Aorta (tissue), 5 donors: ENCODE measurements at regions not wholly inside any gene's neighbourhood (a gene's known extent, or its start where the extent isn't known, plus 50 kb on each side); places are given as distances from the start of the nearest gene placed in this dataset.

ENCODE experiments used
- ATAC-seq: fragments of 200-7000 bp; cut with Tn5 transposase; one replicate; pipeline ENCODE4 v1.9.1; 2022; ENCODE audit warnings: moderate library complexity; ENCODE audit not compliant: low FRiP score
- DNase-seq, 2 donors: peaks; one replicate each; pipeline ENCODE4 v3.0.0-alpha.2; 2020
- H3K27ac ChIP-seq, 2 donors: one replicate each; pipeline ENCODE4 v1.5.1; 2013; ENCODE audit warnings: low read length in 2 of 2, mild to moderate bottlenecking in 2 of 2, moderate library complexity in 2 of 2, control low read depth in 1 of 2, inconsistent platforms in 1 of 2, low read depth in 1 of 2
- H3K27me3 ChIP-seq, 2 donors: one replicate each; pipeline ENCODE4 v1.6.1; 2013; ENCODE audit warnings: control low read depth in 1 of 2, low read length in 1 of 2, mild to moderate bottlenecking in 1 of 2, moderate library complexity in 1 of 2; ENCODE audit not compliant: insufficient read depth in 2 of 2, control insufficient read depth in 1 of 2
- H3K36me3 ChIP-seq, 2 donors: one replicate each; pipeline ENCODE4 v1.6.1; 2013; ENCODE audit warnings: control low read depth in 1 of 2, low read length in 1 of 2, mild to moderate bottlenecking in 1 of 2; ENCODE audit not compliant: insufficient read depth in 2 of 2, control insufficient read depth in 1 of 2
- H3K4me1 ChIP-seq, 2 donors: one replicate each; pipeline ENCODE4 v1.6.1; 2013; ENCODE audit warnings: low read length in 2 of 2, control low read depth in 1 of 2, mild to moderate bottlenecking in 1 of 2, moderate library complexity in 1 of 2; ENCODE audit not compliant: insufficient read depth in 2 of 2, control insufficient read depth in 1 of 2
- H3K4me3 ChIP-seq, 2 donors: one replicate each; pipeline ENCODE4 v1.5.1; 2013; ENCODE audit warnings: low read length in 2 of 2, control low read depth in 1 of 2, mild to moderate bottlenecking in 1 of 2
- H3K9me3 ChIP-seq: one replicate; pipeline ENCODE4 v1.6.1; 2013; ENCODE audit warnings: mild to moderate bottlenecking, low read length; ENCODE audit not compliant: control insufficient read depth
- WGBS, 2 donors: extraction: QIAGEN DNeasy Blood & Tissue Kit; methylation state at CpG; one replicate each; pipeline ENCODE4 v1.1.7; 2013; 5-methylcytosine and 5-hydroxymethylcytosine counted together
- intact Hi-C, 2 donors: fragments of 100-400 bp; cut with DNase I; formaldehyde crosslinking; loops; one replicate each; pipeline versions ENCODE4 v1.14.2 to v1.15.0; 2022
- donor health status: healthy with polysubstance abuse.
- donor health status: Bipolar disorder and iron deficiency.
- donor health status: DM: no; HTN: no; CAD: no.
- donor health status: DM: no; HTN: no; CAD: no.
- donor health status: DM: yes; HTN: yes; CAD: no.

DNA sequence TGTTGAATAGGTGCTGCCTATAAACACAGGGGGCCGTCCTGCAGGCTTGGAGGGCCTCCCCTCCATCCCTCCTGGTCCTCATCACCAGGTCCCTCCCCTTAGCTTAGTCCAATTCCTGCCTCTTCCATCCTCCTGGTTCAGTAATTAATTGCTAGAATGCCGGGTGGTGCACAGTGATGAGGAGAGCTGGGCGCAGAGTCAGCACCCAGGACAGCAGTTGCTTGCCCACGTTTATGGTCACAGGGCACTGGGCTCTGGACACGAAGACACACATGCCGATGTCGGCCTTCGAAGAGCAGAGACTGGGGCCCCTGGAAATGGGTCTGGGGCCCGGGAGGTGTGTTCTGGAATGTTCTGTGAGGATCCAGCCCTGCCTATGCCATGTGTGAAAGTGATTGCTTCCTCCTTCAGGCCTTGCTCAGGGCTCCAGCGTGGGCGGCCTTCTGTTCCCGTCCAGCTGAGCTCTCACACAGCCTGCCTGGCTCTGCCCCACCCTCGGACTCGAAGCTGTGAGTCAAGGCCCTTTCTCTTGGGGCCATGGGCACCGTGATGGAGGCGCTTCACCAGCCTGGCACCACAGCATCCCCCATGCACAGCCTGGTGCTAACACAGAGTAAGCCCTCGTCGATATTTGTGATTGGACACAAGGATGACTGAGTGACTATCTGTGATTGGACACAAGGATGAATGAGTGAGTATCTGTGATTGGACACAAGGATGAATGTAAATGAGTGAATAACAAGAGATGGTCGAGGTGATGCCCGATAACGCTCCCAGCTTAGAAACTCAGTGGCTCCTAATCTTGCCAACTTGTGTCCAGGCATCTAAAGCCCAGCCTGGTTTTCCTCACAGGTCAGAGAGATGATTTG is 884.7 kb downstream of the BRD1 start:
- Histone ChIP-seq H3K4me1 (no peaks in the 10 kb centered on the region), H3K9me3 (no peaks in the 10 kb centered on the region), H3K27ac (no peak overlapping the region), H3K4me3 (no peak overlapping the region), H3K36me3 (no peaks in the 10 kb centered on the region), H3K27me3 (no peaks in the 10 kb centered on the region)
- ATAC-seq (no peak), DNase-seq (peak in 1 of 2 donors; percentile 54)
- intact Hi-C loops = loop anchor here in 1 of 2 donors (5.0 to 10.0 kb wide), 3 partner anchors 84 to 368 kb away; no protein-coding TSS in a partner anchor
- 60 to 65% methylated on average over 21 of the region's 21 CpGs for WGBS, 2 donors

GRCh38 chr22:48941903-48942575 is 885.6 kb downstream of the BRD1 start:
- DNase-seq = peak in 1 of 2 donors; percentile 43
- H3K4me3 ChIP-seq = no peak overlapping the region

GRCh38 chr22:48941033-48941902 is 886.4 kb downstream of the BRD1 start:
- Histone ChIP-seq H3K36me3 (no peaks in the 10 kb centered on the region), H3K27me3 (no peaks in the 10 kb centered on the region), H3K4me3 (no peak overlapping the region), H3K27ac (no peak overlapping the region), H3K9me3 (peaks cover 2% of the 10 kb centered on the region), H3K4me1 (no peaks in the 10 kb centered on the region)
- WGBS, 2 donors = 81 to 91% methylated on average over 22 to 23 of the region's 23 CpGs
- intact Hi-C loops = loop anchor here in 1 of 2 donors (5.0 to 10.0 kb wide), 3 partner anchors 86 to 366 kb away; no protein-coding TSS in a partner anchor
- DNase-seq (peak in 1 of 2 donors; percentile 65), ATAC-seq (no peak)

More at GRCh38 chr22:48941903-48942575, 885.6 kb downstream of the BRD1 start:
- Histone ChIP-seq H3K4me1 (no peaks in the 10 kb centered on the region), H3K36me3 (no peaks in the 10 kb centered on the region), H3K27me3 (no peaks in the 10 kb centered on the region), H3K9me3 (no peaks in the 10 kb centered on the region), H3K27ac (no peak overlapping the region)
- intact Hi-C loops = loop anchor here in 1 of 2 donors (5.0 to 10.0 kb wide), 3 partner anchors 85 to 367 kb away; no protein-coding TSS in a partner anchor
- no peak for ATAC-seq
- WGBS, 2 donors = 87 to 88% methylated on average over 12 of the region's 12 CpGs

- Histone ChIP-seq H3K4me3 (no peak overlapping the region), H3K4me1 (no peaks in the 10 kb centered on the region), H3K27me3 (no peaks in the 10 kb centered on the region), H3K36me3 (no peaks in the 10 kb centered on the region), H3K27ac (no peak overlapping the region), H3K9me3 (peaks cover 2% of the 10 kb centered on the region)
- 89 to 92% methylated on average over 20 of the region's 20 CpGs for WGBS, 2 donors
- DNase-seq (peak in 1 of 2 donors; percentile 33), ATAC-seq (no peak)
- intact Hi-C loops = loop anchor here in 1 of 2 donors (5.0 to 10.0 kb wide), 3 partner anchors 87 to 366 kb away; no protein-coding TSS in a partner anchor
These were observed 887.2 kb downstream of the BRD1 start for GRCh38 chr22:48940266-48941032.

GRCh38 chr22:48939441-48940265 is 888.0 kb downstream of the BRD1 start:
- no peak overlapping the region for H3K27ac ChIP-seq
- no peaks in the 10 kb centered on the region for H3K4me1 ChIP-seq
- DNase-seq = peak in 1 of 2 donors; percentile 50
- ATAC-seq = no peak
- H3K9me3 ChIP-seq = peaks cover 2% of the 10 kb centered on the region
- H3K4me3 ChIP-seq = no peak overlapping the region
- intact Hi-C loops = loop anchor here in 1 of 2 donors (5.0 to 10.0 kb wide), 3 partner anchors 88 to 365 kb away; no protein-coding TSS in a partner anchor
- H3K36me3 ChIP-seq = no peaks in the 10 kb centered on the region
- WGBS, 2 donors = 83 to 93% methylated on average over 30 to 31 of the region's 31 CpGs
- no peaks in the 10 kb centered on the region for H3K27me3 ChIP-seq

GRCh38 chr22:48938741-48939140 is 888.9 kb downstream of the BRD1 start:
- Histone ChIP-seq H3K27ac (no peak overlapping the region), H3K4me3 (no peak overlapping the region), H3K27me3 (no peaks in the 10 kb centered on the region), H3K36me3 (no peaks in the 10 kb centered on the region), H3K4me1 (no peaks in the 10 kb centered on the region), H3K9me3 (peaks cover 2% of the 10 kb centered on the region)
- intact Hi-C loops = no loop called here
- ATAC-seq = no peak
- DNase-seq = peak in 1 of 2 donors; percentile 38
- 65 to 72% methylated on average over 8 of the region's 8 CpGs for WGBS, 2 donors

DNA sequence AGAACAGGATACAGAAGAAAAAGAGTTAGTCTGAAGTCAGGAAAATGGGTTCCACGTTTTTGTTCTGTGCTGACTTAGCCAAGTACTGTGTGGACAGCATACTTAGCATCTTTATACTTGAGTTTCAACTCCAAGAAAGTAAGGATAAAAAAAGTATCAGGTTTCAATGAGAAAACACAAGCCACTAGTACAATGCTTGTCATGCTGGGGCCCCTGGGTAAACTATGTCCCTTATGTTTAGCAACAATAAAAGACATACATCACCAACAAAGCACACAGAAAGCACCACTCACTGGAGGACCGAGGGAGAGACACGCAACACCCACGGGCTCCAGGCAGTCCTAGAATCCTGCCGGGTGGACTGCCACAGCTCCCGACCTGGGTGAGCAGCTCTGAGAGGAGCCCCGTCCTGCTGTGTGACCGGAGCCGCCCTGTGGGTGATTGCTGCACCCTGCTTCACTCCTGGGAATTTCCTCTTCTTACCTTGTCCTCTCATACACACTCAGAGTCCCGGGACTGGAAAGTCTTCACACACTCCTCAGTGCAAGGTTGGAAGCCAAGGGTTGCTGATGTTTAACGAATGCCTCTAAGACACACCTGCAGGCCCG is 890.5 kb downstream of the BRD1 start:
- H3K9me3 ChIP-seq = peaks cover 2% of the 10 kb centered on the region
- H3K4me1 ChIP-seq = no peaks in the 10 kb centered on the region
- ATAC-seq (no peak), DNase-seq (peak in 1 of 2 donors; percentile 30)
- H3K36me3 ChIP-seq = no peaks in the 10 kb centered on the region
- H3K27ac ChIP-seq = no peak overlapping the region
- 82 to 86% methylated on average over 12 of the region's 12 CpGs for WGBS, 2 donors
- intact Hi-C loops = no loop called here
- no peaks in the 10 kb centered on the region for H3K27me3 ChIP-seq
- no peak overlapping the region for H3K4me3 ChIP-seq
